ENCODE measurements at regions not wholly inside any gene's neighbourhood (a gene's known extent, or its start where the extent isn't known, plus 50 kb on each side); places are given as distances from the start of the nearest gene placed in this dataset.

DNA sequence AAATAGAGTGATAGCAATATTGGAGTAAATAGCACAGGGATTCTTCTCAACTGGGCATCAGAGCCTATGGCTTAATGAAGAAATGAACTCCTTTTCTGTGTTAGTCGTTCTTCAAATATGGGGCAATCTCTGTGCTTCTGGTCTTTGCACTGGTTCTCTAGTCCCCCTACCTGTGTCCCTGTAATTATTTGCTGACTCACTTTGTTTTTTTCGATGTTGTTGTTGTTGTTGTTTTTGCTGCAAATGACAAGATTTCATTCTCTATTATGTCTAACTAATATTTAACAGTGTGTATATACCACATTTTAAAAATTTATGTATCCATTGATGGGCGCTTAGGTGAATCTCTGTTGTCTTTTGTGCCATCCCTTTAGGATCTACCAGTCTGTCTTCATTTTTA, 2137.8 kb upstream of the TENM3 start:
- TF ChIP-seq, protein P1, sequence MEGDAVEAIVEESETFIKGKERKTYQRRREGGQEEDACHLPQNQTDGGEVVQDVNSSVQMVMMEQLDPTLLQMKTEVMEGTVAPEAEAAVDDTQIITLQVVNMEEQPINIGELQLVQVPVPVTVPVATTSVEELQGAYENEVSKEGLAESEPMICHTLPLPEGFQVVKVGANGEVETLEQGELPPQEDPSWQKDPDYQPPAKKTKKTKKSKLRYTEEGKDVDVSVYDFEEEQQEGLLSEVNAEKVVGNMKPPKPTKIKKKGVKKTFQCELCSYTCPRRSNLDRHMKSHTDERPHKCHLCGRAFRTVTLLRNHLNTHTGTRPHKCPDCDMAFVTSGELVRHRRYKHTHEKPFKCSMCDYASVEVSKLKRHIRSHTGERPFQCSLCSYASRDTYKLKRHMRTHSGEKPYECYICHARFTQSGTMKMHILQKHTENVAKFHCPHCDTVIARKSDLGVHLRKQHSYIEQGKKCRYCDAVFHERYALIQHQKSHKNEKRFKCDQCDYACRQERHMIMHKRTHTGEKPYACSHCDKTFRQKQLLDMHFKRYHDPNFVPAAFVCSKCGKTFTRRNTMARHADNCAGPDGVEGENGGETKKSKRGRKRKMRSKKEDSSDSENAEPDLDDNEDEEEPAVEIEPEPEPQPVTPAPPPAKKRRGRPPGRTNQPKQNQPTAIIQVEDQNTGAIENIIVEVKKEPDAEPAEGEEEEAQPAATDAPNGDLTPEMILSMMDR (IDR thresholded peaks at IDR 0.05), result no peak
- TF ChIP-seq POLR2A (IDR thresholded peaks at IDR 0.05), result no peak
